Effector memory CD8-positive, alpha-beta T cell (primary cell): ENCODE measurements at regions not wholly inside any gene's neighbourhood (a gene's known extent, or its start where the extent isn't known, plus 50 kb on each side); places are given as distances from the start of the nearest gene placed in this dataset.

Source experiments
- ATAC-seq: fragments of 150-1000 bp; cut with Tn5 transposase; replicated peaks from 2 replicates; pipeline ENCODE4 v1.10.0; 2021; ENCODE audit warnings: mild to moderate bottlenecking, moderate library complexity
- DNase-seq, 3 experiments: peaks; one replicate each; pipeline ENCODE4 v3.0.0; 2021
- H3K27ac Mint-ChIP-seq, 2 donors: one replicate each; pipeline ENCODE4 v1.8.0; 2022; ENCODE audit warnings: mild to moderate bottlenecking in 2 of 2, mixed read lengths in 2 of 2, moderate library complexity in 2 of 2
- H3K27me3 Mint-ChIP-seq, 2 donors: one replicate each; pipeline ENCODE4 v1.8.0; 2022; ENCODE audit warnings: mixed read lengths in 2 of 2
- H3K36me3 Mint-ChIP-seq: one replicate; pipeline ENCODE4 v1.8.0; 2022; ENCODE audit warnings: mild to moderate bottlenecking, moderate library complexity, mixed read lengths; ENCODE audit not compliant: insufficient read depth
- H3K4me1 Mint-ChIP-seq, 2 donors: one replicate each; pipeline ENCODE4 v1.8.0; 2022; ENCODE audit warnings: low read depth in 2 of 2, mixed read lengths in 2 of 2
- H3K4me3 Mint-ChIP-seq, 2 donors: one replicate each; pipeline ENCODE4 v1.8.0; 2022; ENCODE audit warnings: mild to moderate bottlenecking in 2 of 2, mixed read lengths in 2 of 2, moderate library complexity in 2 of 2
- H3K9me3 Mint-ChIP-seq, 2 donors: one replicate each; pipeline ENCODE4 v1.8.0; 2022; ENCODE audit warnings: mixed read lengths in 2 of 2

- ATAC-seq (no peak), DNase-seq (no peak)
- peaks cover 3 to 6% of the 10 kb centered on the region in 2 donors for H3K4me1 Mint-ChIP-seq
- peaks cover 15 to 35% of the 10 kb centered on the region in 2 donors for H3K27me3 Mint-ChIP-seq
- no peaks in the 10 kb centered on the region for H3K36me3 Mint-ChIP-seq
- no peak overlapping the region for H3K4me3 Mint-ChIP-seq
- no peak overlapping the region for H3K27ac Mint-ChIP-seq
- peaks cover 0 to under 1% of the 10 kb centered on the region in 2 donors for H3K9me3 Mint-ChIP-seq
Observed at GRCh38 chr9:107635101-107635802, 145.7 kb upstream of the KLF4 start.

DNA sequence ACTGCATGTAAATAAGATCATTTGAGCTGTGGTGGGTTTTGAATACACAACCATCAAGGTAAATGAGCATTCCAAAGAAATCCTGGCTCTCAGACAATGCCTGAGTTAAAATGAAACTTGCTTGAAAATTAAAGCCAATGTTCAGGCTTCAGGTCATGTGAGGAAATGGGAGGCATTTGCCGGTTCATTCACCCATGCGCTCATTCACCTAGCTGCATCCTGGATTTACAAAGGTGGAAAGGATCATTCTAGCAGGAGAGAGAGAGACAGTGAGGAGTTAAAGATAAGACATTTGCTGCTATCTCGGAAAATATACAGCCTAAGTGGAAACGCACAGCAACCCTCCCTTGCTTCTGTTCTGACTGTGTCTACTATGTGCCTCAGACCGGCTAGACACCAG is 143.8 kb upstream of the KLF4 start:
- Mint-ChIP-seq H3K27ac (no peak overlapping the region), H3K9me3 (no peaks in the 10 kb centered on the region), H3K4me3 (no peak overlapping the region), H3K27me3 (peaks cover 7 to 16% of the 10 kb centered on the region in 2 donors), H3K36me3 (no peaks in the 10 kb centered on the region), H3K4me1 (peaks cover 3 to 5% of the 10 kb centered on the region in 2 donors)
- ATAC-seq (no peak), DNase-seq (no peak)

GRCh38 chr9:107632661-107633060 is 143.1 kb upstream of the KLF4 start:
- ATAC-seq (no peak), DNase-seq (no peak)
- no peaks in the 10 kb centered on the region for H3K4me1 Mint-ChIP-seq
- H3K9me3 Mint-ChIP-seq = no peaks in the 10 kb centered on the region
- H3K4me3 Mint-ChIP-seq = no peak overlapping the region
- no peaks in the 10 kb centered on the region for H3K36me3 Mint-ChIP-seq
- H3K27me3 Mint-ChIP-seq = peaks cover 6 to 9% of the 10 kb centered on the region in 2 donors
- no peak overlapping the region for H3K27ac Mint-ChIP-seq

DNA sequence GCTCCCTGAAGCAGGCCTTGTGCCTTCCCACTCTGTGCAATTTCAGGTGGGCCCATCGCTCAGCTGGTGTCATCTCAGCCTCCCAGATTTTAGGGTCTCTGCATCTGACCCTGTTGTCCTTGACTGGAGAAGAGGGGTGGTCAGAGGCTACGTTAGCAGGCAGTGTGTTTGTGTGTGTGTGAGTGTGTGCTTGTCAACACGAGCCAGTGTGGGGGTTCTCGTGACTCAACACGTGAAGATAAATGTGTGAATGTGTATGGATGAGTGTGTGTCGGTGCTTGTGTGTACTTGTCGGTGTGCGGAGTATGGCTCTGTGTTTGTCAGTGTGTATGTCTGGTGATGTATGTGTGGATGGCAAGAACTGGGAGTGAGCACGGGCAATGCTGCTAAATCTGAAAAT is 142.6 kb upstream of the KLF4 start:
- no peak overlapping the region for H3K4me3 Mint-ChIP-seq
- no peaks in the 10 kb centered on the region for H3K4me1 Mint-ChIP-seq
- no peaks in the 10 kb centered on the region for H3K36me3 Mint-ChIP-seq
- H3K9me3 Mint-ChIP-seq = no peaks in the 10 kb centered on the region
- ATAC-seq = no peak
- no peak for DNase-seq
- no peak overlapping the region for H3K27ac Mint-ChIP-seq
- peaks cover 6 to 9% of the 10 kb centered on the region in 2 donors for H3K27me3 Mint-ChIP-seq

GRCh38 chr9:107631788-107632187 is 142.2 kb upstream of the KLF4 start:
- no peaks in the 10 kb centered on the region for H3K36me3 Mint-ChIP-seq
- ATAC-seq = no peak
- peaks cover 4% of the 10 kb centered on the region in 2 donors for H3K27me3 Mint-ChIP-seq
- no peak overlapping the region for H3K27ac Mint-ChIP-seq
- H3K9me3 Mint-ChIP-seq = no peaks in the 10 kb centered on the region
- H3K4me1 Mint-ChIP-seq = no peaks in the 10 kb centered on the region
- no peak overlapping the region for H3K4me3 Mint-ChIP-seq
- no peak for DNase-seq

DNA sequence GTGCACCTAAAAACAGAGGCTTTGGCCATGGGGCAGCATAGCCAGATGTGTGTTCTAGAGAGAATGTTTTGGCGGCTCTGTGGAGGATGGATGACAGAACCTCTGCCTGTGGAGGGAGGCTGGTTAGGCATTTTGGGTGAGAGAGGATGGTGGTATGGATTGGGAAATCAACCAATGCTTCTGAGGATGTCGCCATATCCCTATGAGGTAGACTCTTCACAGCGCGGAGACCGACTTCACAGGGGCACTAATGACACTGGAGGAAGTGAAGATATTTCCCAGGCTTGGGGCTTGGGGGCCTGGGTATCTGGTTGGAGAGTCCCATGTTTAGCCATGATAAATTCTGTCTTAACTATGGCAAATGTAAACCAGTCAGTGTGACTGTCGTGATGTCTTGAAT is 140.6 kb upstream of the KLF4 start:
- Mint-ChIP-seq H3K4me1 (no peaks in the 10 kb centered on the region), H3K36me3 (no peaks in the 10 kb centered on the region), H3K9me3 (peaks cover 0 to 6% of the 10 kb centered on the region in 2 donors), H3K4me3 (no peak overlapping the region), H3K27me3 (no peaks in the 10 kb centered on the region), H3K27ac (no peak overlapping the region)
- no peak for ATAC-seq
- no peak for DNase-seq

DNA sequence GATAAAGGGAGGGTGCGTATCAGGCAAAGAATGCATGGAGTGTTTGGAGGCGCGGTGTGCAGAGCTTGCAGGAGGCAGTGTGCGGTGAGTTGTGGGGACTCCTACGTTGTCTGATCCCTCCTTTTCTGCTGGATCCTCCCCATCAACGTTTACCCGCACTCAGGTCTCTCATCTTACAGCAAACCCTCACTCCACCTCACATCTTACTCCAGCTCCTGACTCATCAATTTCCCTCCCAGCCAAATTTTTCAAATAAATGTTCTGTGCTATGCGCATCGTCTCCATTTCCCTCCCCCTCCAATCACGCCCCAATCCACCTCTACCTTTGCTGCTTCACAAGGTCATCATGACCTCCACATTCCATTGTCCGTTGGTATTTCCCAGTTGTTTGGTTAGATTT is 138.9 kb upstream of the KLF4 start:
- no peaks in the 10 kb centered on the region for H3K27me3 Mint-ChIP-seq
- H3K36me3 Mint-ChIP-seq = no peaks in the 10 kb centered on the region
- ATAC-seq = no peak
- peaks cover 0 to 6% of the 10 kb centered on the region in 2 donors for H3K9me3 Mint-ChIP-seq
- DNase-seq = no peak
- no peak overlapping the region for H3K27ac Mint-ChIP-seq
- H3K4me3 Mint-ChIP-seq = no peak overlapping the region
- no peaks in the 10 kb centered on the region for H3K4me1 Mint-ChIP-seq

DNA sequence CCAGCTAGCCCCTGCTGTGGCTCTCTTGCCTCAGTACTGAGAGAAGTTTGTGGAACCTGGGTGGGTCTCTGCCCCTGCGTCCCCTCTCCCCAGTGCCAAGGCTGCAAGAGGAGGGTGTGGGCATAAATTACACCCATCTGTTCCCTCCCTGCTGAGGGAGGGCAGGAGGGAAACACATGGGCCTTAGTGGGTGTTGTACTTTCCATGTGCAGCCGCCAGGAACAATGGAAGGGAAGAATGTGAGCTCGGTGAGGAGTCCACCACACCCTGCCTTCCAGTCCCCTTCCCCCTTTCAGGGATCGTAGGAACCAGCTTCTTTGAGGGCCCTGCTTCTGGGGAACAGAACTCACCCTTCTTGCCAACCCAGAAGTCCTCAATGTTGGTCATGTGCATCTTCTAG is 138.2 kb upstream of the KLF4 start:
- Mint-ChIP-seq H3K4me3 (no peak overlapping the region), H3K36me3 (no peaks in the 10 kb centered on the region), H3K27me3 (no peaks in the 10 kb centered on the region), H3K9me3 (peaks cover 0 to 6% of the 10 kb centered on the region in 2 donors), H3K27ac (no peak overlapping the region), H3K4me1 (no peaks in the 10 kb centered on the region)
- DNase-seq = no peak
- ATAC-seq = no peak

DNA sequence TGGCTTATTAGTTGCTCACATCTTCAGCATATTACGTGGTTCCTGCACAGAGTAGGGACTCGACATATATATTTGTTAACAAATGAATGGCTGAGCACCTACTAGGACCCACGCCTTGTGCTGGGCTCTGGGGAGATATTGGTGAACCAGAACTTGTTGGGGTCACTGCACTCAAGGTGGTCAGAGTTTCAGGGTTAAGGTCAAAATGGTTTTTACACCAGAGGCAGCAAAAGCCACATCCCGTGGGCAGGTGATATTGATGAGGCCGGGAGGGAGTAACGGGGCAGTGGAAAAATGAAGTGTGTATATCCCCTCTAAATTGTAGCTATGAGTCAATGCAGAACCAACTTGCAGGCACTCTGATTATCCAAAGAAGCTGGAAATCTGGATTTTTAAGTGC is 136.5 kb upstream of the KLF4 start:
- Mint-ChIP-seq H3K27me3 (no peaks in the 10 kb centered on the region), H3K27ac (no peak overlapping the region), H3K9me3 (peaks cover 0 to 6% of the 10 kb centered on the region in 2 donors), H3K4me1 (no peaks in the 10 kb centered on the region), H3K36me3 (no peaks in the 10 kb centered on the region), H3K4me3 (no peak overlapping the region)
- ATAC-seq (no peak), DNase-seq (no peak)

- Mint-ChIP-seq H3K36me3 (no peaks in the 10 kb centered on the region), H3K9me3 (peaks cover 0 to 6% of the 10 kb centered on the region in 2 donors), H3K27me3 (no peaks in the 10 kb centered on the region), H3K4me1 (no peaks in the 10 kb centered on the region), H3K27ac (no peak overlapping the region), H3K4me3 (no peak overlapping the region)
- DNase-seq (no peak), ATAC-seq (no peak)
Observed at GRCh38 chr9:107625383-107625984, 135.9 kb upstream of the KLF4 start.

DNA sequence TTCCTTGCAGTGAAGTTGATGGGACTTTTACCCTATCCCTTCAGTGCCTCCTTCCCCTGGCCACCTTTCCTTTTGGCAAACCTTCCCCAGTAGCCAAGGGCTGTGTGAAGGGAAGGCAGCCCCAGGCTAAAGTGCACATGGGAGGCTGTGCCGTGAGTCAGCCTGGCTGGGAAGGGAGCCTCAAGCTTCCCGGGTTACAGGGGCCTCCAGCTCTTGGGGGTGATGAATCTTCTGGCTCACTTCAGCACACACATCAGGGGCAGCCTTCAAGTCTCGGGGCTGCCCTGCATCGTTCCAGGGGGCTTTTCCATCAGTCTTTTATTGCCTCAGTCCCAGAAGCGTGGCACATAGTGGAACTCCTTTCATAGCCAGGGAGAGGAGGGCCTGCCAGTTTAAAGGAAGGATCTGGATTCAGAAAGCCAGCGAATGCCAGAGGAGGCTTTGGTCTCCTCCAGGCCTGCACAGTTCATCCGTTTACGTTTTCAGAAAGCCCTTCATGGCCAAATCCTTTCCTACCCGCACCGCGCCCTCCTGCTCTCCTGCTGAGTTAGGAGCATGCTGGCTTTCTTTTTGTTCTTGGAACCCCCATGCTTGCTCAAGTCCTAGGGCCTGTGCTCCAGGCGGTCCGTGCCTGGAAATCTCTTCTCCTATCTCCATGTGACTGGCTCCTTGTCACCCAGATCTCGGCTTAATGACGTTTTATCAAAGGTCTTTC is 134.8 kb upstream of the KLF4 start:
- no peak overlapping the region for H3K4me3 Mint-ChIP-seq
- H3K9me3 Mint-ChIP-seq = peaks cover 0 to 6% of the 10 kb centered on the region in 2 donors
- H3K27me3 Mint-ChIP-seq = no peaks in the 10 kb centered on the region
- no peaks in the 10 kb centered on the region for H3K4me1 Mint-ChIP-seq
- no peaks in the 10 kb centered on the region for H3K36me3 Mint-ChIP-seq
- no peak for DNase-seq
- no peak for ATAC-seq
- H3K27ac Mint-ChIP-seq = no peak overlapping the region

- DNase-seq = no peak
- Mint-ChIP-seq H3K36me3 (no peaks in the 10 kb centered on the region), H3K27me3 (no peaks in the 10 kb centered on the region), H3K4me1 (no peaks in the 10 kb centered on the region), H3K4me3 (no peak overlapping the region), H3K9me3 (peaks cover 0 to 6% of the 10 kb centered on the region in 2 donors), H3K27ac (no peak overlapping the region)
- no peak for ATAC-seq
Observed at GRCh38 chr9:107621436-107621835, 131.9 kb upstream of the KLF4 start.

DNA sequence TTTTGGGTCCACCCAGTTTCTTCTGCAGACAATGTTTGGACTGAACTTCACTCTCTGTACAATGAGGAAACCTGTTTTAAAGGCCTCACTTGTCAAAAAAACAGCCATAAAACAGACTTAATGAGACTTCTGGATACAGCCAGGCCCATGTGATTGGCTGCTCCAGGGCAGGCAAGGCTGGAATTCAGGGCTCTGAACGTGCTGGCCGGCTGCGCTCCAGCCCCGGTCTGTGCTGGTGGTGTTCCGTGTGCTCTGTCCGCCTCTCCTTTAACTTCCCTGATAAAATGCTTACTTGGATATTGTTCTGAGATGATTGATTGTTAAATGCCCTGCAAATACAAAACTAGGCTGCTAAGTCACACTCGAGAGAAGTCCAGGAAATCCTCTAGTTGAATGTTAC is 131.2 kb upstream of the KLF4 start:
- Mint-ChIP-seq H3K36me3 (no peaks in the 10 kb centered on the region), H3K4me1 (no peaks in the 10 kb centered on the region), H3K27ac (no peak overlapping the region), H3K4me3 (no peak overlapping the region), H3K27me3 (no peaks in the 10 kb centered on the region), H3K9me3 (peaks cover under 1 to 3% of the 10 kb centered on the region in 2 donors)
- ATAC-seq = no peak
- DNase-seq = no peak

GRCh38 chr9:107620236-107620635 is 130.7 kb upstream of the KLF4 start:
- H3K9me3 Mint-ChIP-seq = peaks cover 0 to 3% of the 10 kb centered on the region in 2 donors
- H3K4me3 Mint-ChIP-seq = no peak overlapping the region
- no peaks in the 10 kb centered on the region for H3K4me1 Mint-ChIP-seq
- no peak for DNase-seq
- H3K27me3 Mint-ChIP-seq = no peaks in the 10 kb centered on the region
- no peak overlapping the region for H3K27ac Mint-ChIP-seq
- ATAC-seq = no peak
- no peaks in the 10 kb centered on the region for H3K36me3 Mint-ChIP-seq
